WTC11 (cell line): ENCODE measurements at regions not wholly inside any gene's neighbourhood (a gene's known extent, or its start where the extent isn't known, plus 50 kb on each side); places are given as distances from the start of the nearest gene placed in this dataset.

ENCODE experiments used
- TEAD4 ChIP-seq: sonication (generic); formaldehyde crosslinking; IDR thresholded peaks from 2 replicates; pipeline ENCODE4 v1.8.0; 2022; ENCODE audit warnings: mild to moderate bottlenecking, missing genetic modification reagents
- TF ChIP-seq, protein P1 (sequence below): fragments of 200-600 bp; IDR thresholded peaks from 2 replicates; pipeline ENCODE4 v1.8.0; 2022; ENCODE audit warnings: antibody characterized with exemption
- TF ChIP-seq, protein P2 (sequence below): sonication (generic); formaldehyde crosslinking; IDR thresholded peaks from 2 replicates; pipeline ENCODE4 v1.8.0; 2022; ENCODE audit warnings: mild to moderate bottlenecking, missing genetic modification reagents

DNA sequence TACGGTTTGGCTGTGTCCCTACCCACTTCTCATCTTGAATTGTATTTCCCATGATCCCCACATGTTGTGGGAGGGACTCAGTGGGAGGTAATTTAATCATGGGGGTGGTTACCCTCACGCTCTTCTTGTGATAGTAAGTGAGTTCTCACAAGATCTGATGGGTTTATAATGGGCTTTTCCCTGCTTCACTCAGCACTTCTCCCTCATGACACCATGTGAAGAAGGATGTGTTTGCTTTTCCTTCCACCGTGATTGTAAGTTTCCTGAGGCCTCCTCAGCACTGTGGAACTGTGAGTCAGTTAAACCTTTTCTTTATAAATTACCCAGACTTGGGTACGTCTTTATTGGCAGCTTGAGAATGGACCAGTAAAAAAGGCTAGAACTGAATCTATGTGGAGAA is 750.0 kb upstream of the ID2 start:
- TF ChIP-seq, protein P1, sequence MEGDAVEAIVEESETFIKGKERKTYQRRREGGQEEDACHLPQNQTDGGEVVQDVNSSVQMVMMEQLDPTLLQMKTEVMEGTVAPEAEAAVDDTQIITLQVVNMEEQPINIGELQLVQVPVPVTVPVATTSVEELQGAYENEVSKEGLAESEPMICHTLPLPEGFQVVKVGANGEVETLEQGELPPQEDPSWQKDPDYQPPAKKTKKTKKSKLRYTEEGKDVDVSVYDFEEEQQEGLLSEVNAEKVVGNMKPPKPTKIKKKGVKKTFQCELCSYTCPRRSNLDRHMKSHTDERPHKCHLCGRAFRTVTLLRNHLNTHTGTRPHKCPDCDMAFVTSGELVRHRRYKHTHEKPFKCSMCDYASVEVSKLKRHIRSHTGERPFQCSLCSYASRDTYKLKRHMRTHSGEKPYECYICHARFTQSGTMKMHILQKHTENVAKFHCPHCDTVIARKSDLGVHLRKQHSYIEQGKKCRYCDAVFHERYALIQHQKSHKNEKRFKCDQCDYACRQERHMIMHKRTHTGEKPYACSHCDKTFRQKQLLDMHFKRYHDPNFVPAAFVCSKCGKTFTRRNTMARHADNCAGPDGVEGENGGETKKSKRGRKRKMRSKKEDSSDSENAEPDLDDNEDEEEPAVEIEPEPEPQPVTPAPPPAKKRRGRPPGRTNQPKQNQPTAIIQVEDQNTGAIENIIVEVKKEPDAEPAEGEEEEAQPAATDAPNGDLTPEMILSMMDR: no peak
- TF ChIP-seq, protein P2, sequence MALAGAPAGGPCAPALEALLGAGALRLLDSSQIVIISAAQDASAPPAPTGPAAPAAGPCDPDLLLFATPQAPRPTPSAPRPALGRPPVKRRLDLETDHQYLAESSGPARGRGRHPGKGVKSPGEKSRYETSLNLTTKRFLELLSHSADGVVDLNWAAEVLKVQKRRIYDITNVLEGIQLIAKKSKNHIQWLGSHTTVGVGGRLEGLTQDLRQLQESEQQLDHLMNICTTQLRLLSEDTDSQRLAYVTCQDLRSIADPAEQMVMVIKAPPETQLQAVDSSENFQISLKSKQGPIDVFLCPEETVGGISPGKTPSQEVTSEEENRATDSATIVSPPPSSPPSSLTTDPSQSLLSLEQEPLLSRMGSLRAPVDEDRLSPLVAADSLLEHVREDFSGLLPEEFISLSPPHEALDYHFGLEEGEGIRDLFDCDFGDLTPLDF (CRISPR knock-in tag): no peak
- TF ChIP-seq TEAD4 (CRISPR knock-in tag): no peak
